GM12801 (cell line): ENCODE measurements at regions not wholly inside any gene's neighbourhood (a gene's known extent, or its start where the extent isn't known, plus 50 kb on each side); places are given as distances from the start of the nearest gene placed in this dataset.

Experiments used
- CTCF ChIP-seq: IDR thresholded peaks from one replicate; pipeline ENCODE4 v1.5.1; 2011; ENCODE audit warnings: control low read depth; ENCODE audit not compliant: insufficient read length; ENCODE audit errors: extremely low read depth

GRCh38 chr12:118760623-118761022, 220.7 kb upstream of the SRRM4 start:
- no peak for TF ChIP-seq CTCF

- no peak for TF ChIP-seq CTCF
These were observed 218.1 kb upstream of the SRRM4 start for GRCh38 chr12:118763234-118763633.

GRCh38 chr12:118773956-118774723, 207.2 kb upstream of the SRRM4 start:
- TF ChIP-seq CTCF = no peak

GRCh38 chr12:118777504-118777903, 203.8 kb upstream of the SRRM4 start:
- no peak for TF ChIP-seq CTCF

GRCh38 chr12:118778077-118778476, 203.3 kb upstream of the SRRM4 start:
- TF ChIP-seq CTCF = no peak

- TF ChIP-seq CTCF = no peak
These were observed 200.4 kb upstream of the SRRM4 start for GRCh38 chr12:118780939-118781338.

GRCh38 chr12:118781692-118782091, 199.6 kb upstream of the SRRM4 start:
- no peak for TF ChIP-seq CTCF
